ENCODE measurements at regions not wholly inside any gene's neighbourhood (a gene's known extent, or its start where the extent isn't known, plus 50 kb on each side); places are given as distances from the start of the nearest gene placed in this dataset.

- no peak for ATAC-seq
These were observed 179.7 kb downstream of the DLL1 start for GRCh38 chr6:170111141-170111664.

- no peak for ATAC-seq
These were observed 180.4 kb downstream of the DLL1 start for GRCh38 chr6:170110201-170111140.

- no peak for ATAC-seq
These were observed 181.8 kb downstream of the DLL1 start for GRCh38 chr6:170108890-170109587.

- no peak for ATAC-seq
These were observed 182.4 kb downstream of the DLL1 start for GRCh38 chr6:170108456-170108855.

- ATAC-seq: no peak
These were observed 183.2 kb downstream of the DLL1 start for GRCh38 chr6:170107606-170108222.

DNA sequence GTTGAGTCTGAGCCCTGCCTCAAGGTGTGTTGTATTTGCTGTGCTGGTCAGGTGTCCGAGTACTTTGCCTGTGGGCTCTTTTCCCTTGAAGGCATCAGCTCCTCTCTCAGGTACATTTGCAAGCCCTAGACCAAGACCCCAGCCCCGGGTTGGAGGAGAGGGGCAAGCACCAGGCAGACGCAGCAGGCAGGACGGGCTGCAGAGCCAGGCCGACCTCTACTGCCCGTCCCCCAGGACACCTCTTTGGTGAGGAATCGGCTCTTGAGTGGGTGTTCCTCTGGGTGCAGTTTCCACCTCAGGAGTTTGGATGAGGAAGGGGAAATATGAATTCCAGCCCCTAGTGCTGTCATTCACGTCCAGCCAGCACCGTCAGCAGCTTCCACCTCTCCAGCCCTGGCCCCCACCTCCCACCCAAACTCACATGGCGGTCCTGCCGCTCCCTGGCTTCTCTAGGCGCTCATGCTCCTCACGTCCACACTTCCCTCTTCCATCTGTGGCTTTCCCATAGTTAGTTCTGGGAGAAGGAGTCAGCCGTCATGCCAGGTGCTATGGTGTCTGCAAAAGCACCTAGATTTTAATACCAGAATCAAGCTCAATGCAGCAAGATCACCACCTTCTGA is 183.9 kb downstream of the DLL1 start:
- ATAC-seq: no peak

- ATAC-seq: no peak
These were observed 188.0 kb downstream of the DLL1 start for GRCh38 chr6:170102582-170103481.

DNA sequence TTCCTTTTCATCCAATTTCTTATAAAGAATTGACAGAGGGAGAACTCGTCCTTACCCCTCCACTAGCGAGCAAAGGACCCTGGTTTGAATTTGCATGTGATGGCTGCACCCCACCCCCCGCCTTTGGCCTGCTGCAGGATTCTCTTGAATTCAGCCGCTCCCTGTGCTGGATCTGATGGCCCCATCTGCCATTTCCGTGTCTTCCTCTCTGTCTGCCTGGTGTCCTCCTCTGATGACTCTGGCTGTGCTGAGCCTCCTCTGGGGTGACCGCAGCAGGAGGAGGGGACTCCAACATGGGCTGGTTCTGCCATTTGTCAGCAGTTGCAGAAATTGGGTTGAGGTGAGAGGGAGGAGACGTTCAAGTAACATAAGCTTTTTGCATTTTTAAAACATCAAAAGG is 188.8 kb downstream of the DLL1 start:
- ATAC-seq: no peak

DNA sequence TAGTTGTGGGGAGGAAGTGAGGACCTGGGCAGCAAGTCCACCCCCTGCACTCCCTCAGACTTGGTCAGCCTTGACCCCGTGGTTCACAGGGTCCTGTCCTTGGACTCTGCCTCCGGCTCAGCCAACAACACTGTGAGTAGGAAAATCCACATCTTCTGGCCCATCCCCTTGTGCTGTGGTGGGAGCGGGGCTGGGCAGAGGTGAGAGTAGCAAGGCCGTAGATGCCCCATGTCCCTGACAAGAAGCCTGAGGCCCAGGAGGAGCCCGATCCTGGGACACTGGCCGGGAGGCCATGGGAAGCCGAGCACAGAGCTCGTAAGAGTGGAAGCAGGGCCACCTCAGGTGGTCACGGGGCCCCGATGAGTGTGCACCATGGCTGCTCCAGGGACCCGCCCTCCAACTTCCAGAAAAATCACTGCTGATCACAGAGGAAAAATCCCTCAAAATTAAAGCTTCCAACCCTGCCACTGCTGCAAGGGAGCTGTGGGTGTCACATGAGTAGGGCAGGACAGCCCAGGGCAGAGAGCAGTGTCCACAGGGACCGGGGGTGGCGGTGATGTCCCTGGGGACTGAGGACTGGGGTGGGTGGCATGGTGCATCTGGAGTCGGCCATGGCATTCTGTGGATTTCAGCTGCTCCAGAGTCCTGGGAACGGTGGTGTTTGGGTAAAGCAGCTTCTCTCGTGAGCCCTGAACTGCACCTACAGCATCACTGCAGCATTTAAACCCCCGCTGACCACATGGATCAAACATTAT is 189.4 kb downstream of the DLL1 start:
- no peak for ATAC-seq

- ATAC-seq: no peak
These were observed 190.8 kb downstream of the DLL1 start for GRCh38 chr6:170100046-170100445.

DNA sequence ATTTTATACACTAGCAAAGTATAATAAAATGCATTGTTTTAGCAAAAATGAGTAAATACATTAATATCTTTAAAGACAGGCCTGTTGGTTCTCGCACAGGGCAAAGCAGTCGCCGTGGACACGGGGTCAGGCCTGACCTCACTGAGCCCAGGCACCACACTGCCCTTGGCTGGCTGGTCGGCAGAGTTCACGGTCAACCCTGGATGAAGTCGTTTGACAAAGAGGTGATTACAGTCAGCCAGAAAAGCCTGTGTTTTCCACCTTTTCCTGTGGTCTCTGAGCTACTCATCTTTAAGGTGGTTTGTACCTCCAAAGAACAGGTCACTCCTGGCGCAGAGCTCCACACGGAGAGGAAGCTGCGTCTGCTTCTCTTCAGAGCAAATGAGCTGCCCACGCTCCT is 191.5 kb downstream of the DLL1 start:
- ATAC-seq: no peak

DNA sequence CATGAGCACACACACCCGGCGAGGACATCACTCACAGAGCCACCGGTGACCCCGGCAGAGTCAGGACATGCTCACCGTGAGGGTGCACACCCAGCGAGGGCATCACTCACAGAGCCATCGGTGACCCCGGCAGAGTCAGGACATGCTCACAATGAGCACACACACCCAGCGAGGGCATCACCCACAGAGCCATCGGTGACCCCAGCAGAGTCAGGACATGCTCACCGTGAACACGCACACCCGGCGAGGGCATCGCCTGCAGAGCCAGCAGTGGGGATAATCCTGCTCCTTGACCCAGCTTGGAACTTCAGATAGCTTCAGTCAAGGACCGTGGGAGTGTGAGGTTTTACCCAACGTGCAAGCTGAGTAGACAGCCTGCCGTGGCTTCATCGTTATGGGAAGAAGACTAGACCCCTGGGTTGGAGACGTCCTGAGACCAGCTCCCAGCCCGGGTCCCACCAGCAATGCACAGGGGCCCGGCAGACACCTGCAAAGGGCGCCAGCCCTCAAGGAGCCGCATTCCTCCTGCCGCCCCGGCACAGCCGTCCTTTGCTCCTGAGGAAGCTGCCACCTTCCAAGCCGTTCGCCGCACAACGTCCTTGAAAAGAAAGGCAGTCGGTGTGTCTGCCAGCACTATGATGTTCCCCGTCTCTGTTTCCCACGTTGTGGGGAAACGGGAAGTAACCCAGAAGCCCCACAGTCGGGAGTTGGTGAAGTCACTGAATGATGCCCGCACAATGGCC is 192.3 kb downstream of the DLL1 start:
- ATAC-seq: no peak

DNA sequence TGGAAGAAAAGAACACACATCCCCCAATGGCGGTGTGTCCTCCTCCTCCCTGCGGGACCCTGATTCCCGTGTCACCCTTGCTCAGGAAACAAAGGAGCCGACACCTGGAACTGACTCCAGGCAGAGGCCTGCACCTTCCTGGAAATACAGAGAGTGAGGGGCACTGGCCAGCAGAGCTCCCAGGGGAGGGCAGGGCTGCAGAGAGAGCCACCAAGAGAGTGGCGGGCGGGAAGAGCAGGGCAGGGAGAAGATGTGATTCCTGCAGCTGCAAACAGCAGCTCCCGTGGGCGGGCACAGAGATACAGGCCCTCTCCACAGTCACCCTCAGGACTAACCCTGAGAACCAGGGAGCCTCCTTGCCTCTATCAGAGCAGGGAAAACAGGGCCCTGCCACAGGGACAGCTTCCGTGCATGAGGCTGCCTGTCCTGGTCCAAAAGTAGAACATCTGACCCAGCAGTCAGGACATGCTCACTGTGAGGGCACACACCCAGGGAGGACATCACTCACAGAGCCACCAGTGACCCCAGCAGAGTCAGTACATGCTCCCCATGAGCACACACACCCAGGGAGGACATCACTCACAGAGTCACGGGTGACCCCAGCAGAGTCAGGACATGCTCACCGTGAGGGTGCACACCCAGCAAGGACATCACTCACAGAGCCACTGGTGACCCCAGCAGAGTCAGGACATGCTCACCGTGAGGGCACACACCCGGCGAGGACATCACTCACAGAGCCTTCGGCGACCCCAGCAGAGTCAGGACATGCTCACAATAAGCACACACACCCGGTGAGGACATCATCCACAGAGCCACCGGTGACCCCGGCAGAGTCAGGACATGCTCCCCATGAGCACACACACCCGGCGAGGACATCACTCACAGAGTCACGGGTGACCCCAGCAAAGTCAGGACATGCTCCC is 193.1 kb downstream of the DLL1 start:
- no peak for ATAC-seq

- ATAC-seq: no peak
These were observed 193.9 kb downstream of the DLL1 start for GRCh38 chr6:170096803-170097504.

- ATAC-seq: no peak
These were observed 194.6 kb downstream of the DLL1 start for GRCh38 chr6:170096191-170096802.

GRCh38 chr6:170095273-170095981 is 195.5 kb downstream of the DLL1 start:
- ATAC-seq: no peak

DNA sequence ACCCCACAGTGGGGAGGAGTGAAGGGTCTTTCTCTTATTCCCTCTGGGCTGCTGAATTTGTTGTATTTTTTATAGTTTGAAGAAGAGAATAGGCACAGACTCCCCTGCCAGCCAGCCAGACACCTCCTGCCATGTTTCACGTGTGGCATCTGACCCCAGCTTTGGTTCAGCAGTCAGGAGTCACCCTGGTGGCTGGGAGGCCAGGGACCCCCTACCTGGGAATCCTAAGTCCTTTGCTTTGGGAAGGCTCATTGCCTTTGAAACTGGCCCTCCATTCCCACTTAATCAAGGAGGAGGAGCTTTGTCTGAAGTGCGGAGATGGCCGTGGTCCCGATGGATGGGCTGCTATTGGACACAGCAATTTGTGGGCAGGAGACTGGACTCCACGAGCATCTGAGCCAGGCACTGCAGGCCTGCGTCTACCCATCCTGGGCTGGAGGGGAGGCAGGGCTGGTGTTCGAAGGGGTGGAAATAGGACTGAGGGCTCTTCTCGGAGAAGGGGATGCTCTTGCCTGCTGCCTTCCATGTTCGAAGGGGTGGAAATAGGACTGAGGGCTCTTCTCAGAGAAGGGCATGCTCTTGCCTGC is 196.1 kb downstream of the DLL1 start:
- ATAC-seq: no peak

Measured in esophagus mucosa (tissue), 1 donor.